ENCODE measurements at regions not wholly inside any gene's neighbourhood (a gene's known extent, or its start where the extent isn't known, plus 50 kb on each side); places are given as distances from the start of the nearest gene placed in this dataset.

GRCh38 chr2:219905640-219906039 lies 278.2 kb downstream of the SLC4A3 start:
- no peak for DNase-seq

- DNase-seq = no peak
Measured at GRCh38 chr2:219906114-219907010, 278.9 kb downstream of the SLC4A3 start.

DNA sequence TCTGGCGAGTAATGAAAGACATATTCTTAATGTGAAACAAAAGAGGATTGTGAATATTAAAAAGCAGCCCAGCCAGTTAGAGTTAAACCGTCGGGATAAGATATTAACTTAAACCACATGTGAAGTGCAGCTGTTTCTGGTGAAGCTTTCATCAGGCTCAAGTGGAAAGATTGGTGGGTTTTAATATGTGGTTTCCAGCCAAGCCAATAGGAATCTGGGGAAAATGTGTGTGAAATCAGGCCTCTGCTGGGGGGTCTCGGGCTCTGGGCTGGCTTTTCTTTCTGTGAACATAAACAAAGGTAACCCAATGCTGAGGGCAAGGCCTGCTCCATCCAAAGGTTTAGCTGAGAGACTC lies 279.6 kb downstream of the SLC4A3 start:
- no peak for DNase-seq

DNA sequence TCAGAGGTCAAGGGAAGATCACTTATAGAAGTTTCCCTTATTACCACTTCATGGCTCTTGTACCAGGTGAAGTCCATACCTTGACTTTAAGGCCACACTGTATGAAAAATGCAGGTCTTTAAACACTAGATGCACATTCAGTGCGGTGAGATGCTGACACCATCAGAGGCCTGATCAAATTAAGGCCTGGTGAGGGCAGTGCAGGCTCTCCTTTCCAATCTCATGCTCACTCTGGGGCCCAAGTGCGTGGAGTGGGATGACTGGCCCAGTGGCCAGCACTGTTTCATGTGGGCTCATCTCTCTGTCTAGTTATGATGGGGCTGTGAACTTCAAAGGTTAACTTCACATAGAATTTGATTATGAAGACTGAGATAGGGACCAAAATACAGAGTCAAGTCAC lies 281.1 kb downstream of the SLC4A3 start:
- no peak for DNase-seq

DNA sequence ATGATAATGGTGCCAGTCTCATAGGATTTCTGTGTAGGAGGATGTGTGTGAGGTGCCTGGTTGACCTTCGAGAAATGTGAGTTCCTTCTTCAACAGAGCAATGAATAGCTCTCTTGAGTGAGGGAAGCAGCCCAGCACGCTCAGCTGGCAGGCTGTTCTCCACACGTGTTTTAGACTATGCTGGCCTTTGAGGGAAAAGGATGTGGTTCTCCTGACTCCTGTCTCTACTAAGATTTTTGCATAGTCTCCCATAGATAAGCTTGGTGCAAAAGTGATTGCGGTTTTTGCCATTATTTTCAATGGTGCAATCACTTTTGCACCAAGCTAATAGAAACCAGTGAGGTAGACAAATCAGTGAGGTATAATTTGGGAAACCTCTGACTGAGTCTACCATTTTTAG lies 284.1 kb downstream of the SLC4A3 start:
- no peak for DNase-seq

DNA sequence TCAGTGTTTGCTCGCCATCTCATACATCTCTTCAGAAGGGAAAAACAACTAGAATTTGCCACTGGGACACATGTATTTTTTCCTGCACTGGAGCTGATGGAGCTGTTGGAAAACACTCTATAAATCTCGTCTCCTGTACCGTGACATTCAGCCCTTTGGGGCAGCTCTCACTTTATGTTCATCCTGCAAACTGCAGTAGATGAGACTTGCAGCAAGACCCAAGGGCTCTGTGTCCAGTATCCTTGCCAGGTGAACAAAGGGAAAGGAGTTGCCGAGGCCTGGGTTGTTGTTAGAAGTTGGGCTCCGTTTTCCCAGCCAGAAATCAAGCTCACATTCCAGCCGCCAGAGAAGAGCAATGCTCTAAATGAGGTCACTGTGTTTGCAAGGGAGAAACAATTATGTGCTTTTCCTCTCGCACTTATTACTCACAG lies 285.1 kb downstream of the SLC4A3 start:
- DNase-seq = no peak

- no peak for DNase-seq
Measured at GRCh38 chr2:219914577-219914976, 287.1 kb downstream of the SLC4A3 start.

DNA sequence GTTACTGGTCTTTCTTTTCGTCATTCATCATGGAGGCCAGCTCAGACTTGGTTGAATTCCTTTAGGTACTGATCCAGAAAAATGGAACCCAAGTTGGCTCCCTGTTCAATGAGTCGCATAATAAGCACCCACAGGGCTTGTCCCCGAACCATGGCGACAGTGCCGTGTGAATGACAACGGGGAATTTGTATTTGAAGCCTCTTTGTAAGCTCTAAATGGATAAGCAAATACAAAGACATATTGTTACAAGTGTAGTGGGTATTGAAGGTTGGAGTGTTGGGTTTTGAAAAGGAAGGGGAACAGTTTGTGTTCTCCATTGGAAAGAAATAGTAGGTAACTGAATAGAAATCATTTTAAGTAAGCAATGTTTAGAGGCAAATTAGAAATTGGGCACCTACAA lies 288.9 kb downstream of the SLC4A3 start:
- DNase-seq = no peak

- DNase-seq = no peak
Measured at GRCh38 chr2:219916726-219917440, 289.5 kb downstream of the SLC4A3 start.

DNA sequence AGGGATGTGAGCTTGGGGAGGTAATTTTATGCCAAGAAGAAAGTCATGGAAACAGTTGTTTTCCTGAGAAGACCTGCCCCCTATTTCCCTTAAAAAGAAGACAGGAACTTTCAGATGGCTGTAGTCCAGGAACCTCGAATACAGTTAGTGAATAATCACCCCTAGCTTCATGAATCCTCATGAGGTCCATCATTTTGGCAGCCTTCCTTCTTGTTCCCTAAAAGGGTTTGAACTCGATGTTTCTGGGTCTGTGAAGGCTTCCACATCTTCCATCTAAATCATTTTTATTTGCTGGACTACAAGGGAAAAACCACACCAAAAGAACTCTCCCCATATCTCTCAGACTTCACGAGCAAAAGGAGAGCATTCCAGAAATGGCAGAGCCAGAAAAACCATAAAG lies 290.8 kb downstream of the SLC4A3 start:
- DNase-seq = no peak

GRCh38 chr2:219918944-219919343 lies 291.5 kb downstream of the SLC4A3 start:
- no peak for DNase-seq

- DNase-seq = no peak
Measured at GRCh38 chr2:219919506-219919905, 292.1 kb downstream of the SLC4A3 start.

DNA sequence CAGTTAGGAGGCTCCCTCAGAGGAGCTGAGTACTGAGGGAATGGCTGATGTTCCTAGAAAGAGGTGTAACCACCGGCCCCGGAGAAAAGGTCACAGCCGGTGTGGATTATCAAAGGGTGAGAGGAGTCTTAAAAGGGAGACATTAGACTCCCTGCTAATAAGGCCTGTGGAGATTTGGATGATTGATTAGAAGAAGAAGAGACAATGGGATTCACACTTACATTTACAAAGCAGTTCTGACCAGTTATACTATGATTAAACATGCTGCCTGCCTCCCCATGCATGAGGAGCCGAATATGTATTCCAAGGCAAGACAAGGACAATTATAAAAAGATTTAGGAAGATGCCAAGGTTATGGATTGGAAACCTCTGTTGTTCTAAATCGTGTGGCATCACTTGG lies 302.4 kb downstream of the SLC4A3 start:
- no peak for DNase-seq

- DNase-seq = no peak
Measured at GRCh38 chr2:219939647-219940046, 312.2 kb downstream of the SLC4A3 start.

DNA sequence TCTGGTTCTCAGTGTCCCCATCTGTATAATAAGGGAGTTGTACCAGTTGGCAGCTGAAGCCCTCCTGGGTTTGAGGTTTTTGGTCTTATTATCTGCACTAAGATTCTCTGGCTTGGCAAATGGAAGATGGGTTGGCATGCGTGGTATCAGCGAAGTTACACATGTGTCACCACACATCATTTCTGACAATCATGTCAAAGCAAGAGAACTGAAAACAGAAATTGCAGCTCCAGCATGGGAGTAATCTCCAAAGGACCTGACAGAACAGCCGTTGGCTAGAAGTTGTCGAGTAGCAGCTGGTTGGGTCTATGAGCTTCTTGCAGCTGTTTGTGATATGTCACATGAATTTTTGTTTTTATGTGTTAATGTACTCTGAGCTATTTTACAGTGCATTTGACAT lies 317.4 kb downstream of the SLC4A3 start:
- DNase-seq = no peak

DNA sequence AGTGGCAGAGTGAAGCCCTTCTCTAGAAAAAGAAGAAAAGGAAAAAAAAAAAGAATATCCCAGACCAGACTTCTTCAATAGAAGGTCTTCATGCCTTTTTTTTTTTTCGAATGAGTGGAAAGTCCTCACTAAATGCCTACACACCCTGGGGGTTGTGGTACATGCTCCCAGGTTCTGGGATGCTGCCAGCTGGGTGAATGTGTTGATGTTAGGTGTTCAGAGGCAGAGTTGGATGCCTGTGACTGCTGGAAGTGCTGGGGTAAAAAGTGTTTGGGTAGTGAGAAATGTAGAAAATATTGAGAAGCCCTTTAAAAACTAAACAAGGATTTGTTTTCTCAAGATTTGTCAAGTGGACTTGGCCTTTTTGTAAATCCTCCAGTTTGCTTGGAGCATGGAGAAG lies 318.6 kb downstream of the SLC4A3 start:
- DNase-seq = no peak

GRCh38 chr2:219946529-219946928 lies 319.1 kb downstream of the SLC4A3 start:
- no peak for DNase-seq

DNA sequence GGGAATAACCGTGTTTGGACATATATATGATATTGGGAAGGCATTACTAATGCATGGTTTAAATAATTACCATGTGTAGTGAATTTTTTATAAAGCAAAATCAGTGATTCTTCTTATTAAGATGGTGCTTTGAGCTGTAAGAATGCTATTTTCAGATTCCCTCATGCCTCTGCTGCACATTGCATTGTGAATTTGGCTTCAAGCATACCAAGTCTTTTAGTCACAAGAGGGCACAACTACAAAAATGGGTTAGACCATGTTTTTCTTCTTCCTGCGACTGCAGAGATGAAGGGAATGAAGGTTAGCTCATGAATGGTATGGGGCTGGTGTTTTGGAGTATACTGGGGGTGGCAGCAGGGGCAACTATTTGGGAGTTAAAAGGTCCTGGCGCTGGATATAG lies 320.1 kb downstream of the SLC4A3 start:
- DNase-seq = no peak

DNA sequence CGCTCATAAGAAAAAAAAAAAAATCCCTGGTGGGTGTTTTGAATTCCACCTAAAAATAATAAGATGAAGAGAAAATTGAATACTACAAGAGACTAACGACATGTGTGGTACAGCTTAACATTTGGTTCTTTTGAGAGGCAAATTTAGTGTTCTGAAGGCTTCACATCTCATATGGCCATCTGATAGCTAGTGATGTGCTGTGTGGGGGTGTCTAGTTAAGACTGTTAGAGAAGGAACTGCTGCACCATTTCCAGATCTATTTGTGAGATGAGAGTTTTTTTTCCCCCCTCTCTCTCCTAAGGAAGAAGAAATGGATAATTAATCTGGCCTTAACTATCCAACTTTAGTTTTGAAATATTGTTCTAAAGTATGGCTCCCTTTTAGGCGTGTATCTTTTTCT lies 321.6 kb downstream of the SLC4A3 start:
- DNase-seq = no peak

- DNase-seq = no peak
Measured at GRCh38 chr2:219951099-219951498, 323.7 kb downstream of the SLC4A3 start.

DNA sequence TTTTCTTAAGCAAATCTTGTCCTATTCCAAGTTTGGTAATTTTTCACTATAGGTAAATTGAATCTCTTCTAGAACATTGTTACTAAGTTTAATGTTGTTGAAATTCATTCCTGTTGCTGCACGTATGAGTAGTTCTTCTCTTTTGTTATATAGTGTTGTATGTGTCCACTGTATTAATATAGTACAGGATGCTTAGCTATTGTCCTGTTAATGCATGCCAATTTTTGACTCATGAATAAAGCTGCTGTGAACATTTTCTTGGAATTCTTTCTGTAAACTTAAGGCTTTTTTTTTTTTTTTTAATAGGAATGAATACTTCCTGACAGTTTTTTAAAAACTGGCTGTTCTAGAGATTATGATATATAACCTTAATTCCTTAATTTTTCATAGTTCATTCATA lies 326.9 kb downstream of the SLC4A3 start:
- no peak for DNase-seq

- no peak for DNase-seq
Measured at GRCh38 chr2:219957820-219958219, 330.4 kb downstream of the SLC4A3 start.

- no peak for DNase-seq
Measured at GRCh38 chr2:219958941-219959340, 331.5 kb downstream of the SLC4A3 start.

DNA sequence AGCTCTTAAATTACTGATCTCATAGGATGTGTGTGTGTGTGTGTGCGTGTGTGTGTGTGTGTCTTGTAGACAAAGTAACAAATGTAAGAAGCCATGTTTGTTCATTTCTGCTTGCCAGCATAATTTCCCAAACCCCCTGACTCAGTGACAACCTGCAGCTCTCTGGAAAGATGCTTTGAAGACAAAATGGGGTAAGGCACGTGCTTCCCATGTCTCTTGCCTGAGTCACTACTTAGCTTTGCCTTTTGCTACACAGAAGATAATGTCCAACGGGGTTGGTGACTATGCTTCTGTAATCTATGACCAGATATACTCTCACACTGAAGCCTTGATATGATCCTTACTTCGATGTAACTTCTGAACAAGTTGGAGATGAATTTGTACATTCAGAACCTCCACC lies 332.0 kb downstream of the SLC4A3 start:
- DNase-seq = no peak

All from NCI-H187 treated with DMSO at 0.1 percent for 48 hours (cell line).